ENCODE measurements at regions not wholly inside any gene's neighbourhood (a gene's known extent, or its start where the extent isn't known, plus 50 kb on each side); places are given as distances from the start of the nearest gene placed in this dataset.

DNA sequence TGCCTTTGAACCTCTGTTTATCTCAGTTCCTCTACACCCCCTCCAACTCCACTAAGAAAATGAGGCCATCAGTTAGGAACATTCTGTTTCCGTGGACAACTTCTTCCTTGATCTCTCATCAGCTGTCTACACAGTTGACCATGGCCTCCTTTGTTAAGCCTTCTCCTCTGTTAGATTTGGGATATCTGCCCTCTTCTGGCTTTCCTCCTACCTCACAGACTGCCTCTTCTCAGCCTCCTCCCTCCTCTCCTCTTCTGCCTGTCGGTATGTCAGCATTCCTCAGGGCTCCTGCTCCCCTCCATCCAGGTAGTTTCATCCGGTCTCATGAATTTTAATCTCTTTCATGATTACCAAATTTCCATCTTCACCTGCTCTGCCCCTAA, 454.9 kb downstream of the FOXO1 start:
- no peaks in the 10 kb centered on the region for H3K27me3 ChIP-seq (ENCODE audit: insufficient read depth, low read length)
- DNase-seq (ENCODE audit: low read depth) (no peak), FAIRE-seq (no peak)
- peaks cover 7% of the 10 kb centered on the region for H3K27me3 Mint-ChIP-seq (ENCODE audit: low read depth, unreplicated experiment)
- no peaks in the 10 kb centered on the region for H3K79me2 ChIP-seq (ENCODE audit: insufficient read depth, low read length)
- no peak overlapping the region for H2AFZ ChIP-seq (ENCODE audit: low read depth, low read length)
- H3K36me3 ChIP-seq (ENCODE audit: insufficient read depth, low read length) = no peaks in the 10 kb centered on the region
- no peak overlapping the region for H3K27ac ChIP-seq (ENCODE audit: low read depth, low read length)
- H4K20me1 ChIP-seq (ENCODE audit: insufficient read depth, low read length) = no peaks in the 10 kb centered on the region
- peaks cover 14% of the 10 kb centered on the region for H3K9me3 Mint-ChIP-seq (ENCODE audit: unreplicated experiment)
- H3K4me1 Mint-ChIP-seq (ENCODE audit: low read depth, unreplicated experiment) = peaks cover 3% of the 10 kb centered on the region
- peaks cover 4% of the 10 kb centered on the region for H3K36me3 Mint-ChIP-seq (ENCODE audit: low read depth, unreplicated experiment)
- no peak overlapping the region for H3K4me3 Mint-ChIP-seq (ENCODE audit: unreplicated experiment)
- H3K9me3 ChIP-seq (ENCODE audit: insufficient read depth, low read depth, low read length) = peaks cover 1% of the 10 kb centered on the region
- H3K4me3 ChIP-seq (ENCODE audit: insufficient read depth, low read depth, low read length) = no peak overlapping the region
- TF ChIP-seq, protein P1, sequence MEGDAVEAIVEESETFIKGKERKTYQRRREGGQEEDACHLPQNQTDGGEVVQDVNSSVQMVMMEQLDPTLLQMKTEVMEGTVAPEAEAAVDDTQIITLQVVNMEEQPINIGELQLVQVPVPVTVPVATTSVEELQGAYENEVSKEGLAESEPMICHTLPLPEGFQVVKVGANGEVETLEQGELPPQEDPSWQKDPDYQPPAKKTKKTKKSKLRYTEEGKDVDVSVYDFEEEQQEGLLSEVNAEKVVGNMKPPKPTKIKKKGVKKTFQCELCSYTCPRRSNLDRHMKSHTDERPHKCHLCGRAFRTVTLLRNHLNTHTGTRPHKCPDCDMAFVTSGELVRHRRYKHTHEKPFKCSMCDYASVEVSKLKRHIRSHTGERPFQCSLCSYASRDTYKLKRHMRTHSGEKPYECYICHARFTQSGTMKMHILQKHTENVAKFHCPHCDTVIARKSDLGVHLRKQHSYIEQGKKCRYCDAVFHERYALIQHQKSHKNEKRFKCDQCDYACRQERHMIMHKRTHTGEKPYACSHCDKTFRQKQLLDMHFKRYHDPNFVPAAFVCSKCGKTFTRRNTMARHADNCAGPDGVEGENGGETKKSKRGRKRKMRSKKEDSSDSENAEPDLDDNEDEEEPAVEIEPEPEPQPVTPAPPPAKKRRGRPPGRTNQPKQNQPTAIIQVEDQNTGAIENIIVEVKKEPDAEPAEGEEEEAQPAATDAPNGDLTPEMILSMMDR (IDR thresholded peaks at IDR 0.05; ENCODE audit: insufficient read depth, low read depth, low read length) = no peak
- no peak for TF ChIP-seq EZH2 (IDR thresholded peaks at IDR 0.05; ENCODE audit: insufficient read depth, low read length)
- H3K27ac Mint-ChIP-seq (ENCODE audit: unreplicated experiment) = no peak overlapping the region
- no peak overlapping the region for H3K9ac ChIP-seq (ENCODE audit: low read length)
- peaks cover 3% of the 10 kb centered on the region for H3K4me1 ChIP-seq (ENCODE audit: insufficient read depth, low read length)
- no peak overlapping the region for H3K4me2 ChIP-seq (ENCODE audit: low read length)

DNA sequence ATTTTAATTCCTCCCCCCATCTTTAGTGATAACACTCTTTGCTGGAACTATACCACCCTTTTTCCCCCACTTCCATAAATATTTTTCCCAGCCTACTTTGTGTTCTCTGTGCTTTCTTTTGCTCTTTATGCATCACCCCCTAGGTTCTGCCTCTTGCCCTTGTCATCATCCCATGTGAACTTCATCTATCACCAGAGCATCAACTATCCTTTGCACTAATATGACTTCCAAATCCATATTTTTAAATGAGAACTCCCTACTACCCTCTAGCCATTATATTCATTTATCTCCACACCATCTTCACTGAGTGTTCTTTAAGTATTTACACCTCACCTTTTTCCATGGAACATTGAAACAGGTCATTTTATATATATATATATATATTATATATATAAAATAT, 452.7 kb downstream of the FOXO1 start:
- Histone ChIP-seq H2AFZ (ENCODE audit: low read depth, low read length) (no peak overlapping the region), H3K27me3 (ENCODE audit: insufficient read depth, low read length) (no peaks in the 10 kb centered on the region), H3K79me2 (ENCODE audit: insufficient read depth, low read length) (no peaks in the 10 kb centered on the region), H3K36me3 (ENCODE audit: insufficient read depth, low read length) (no peaks in the 10 kb centered on the region), H3K4me1 (ENCODE audit: insufficient read depth, low read length) (no peaks in the 10 kb centered on the region), H3K4me3 (ENCODE audit: insufficient read depth, low read depth, low read length) (no peak overlapping the region), H3K9me3 (ENCODE audit: insufficient read depth, low read depth, low read length) (peaks cover 5% of the 10 kb centered on the region), H3K27ac (ENCODE audit: low read depth, low read length) (no peak overlapping the region), H3K9ac (ENCODE audit: low read length) (no peak overlapping the region), H4K20me1 (ENCODE audit: insufficient read depth, low read length) (no peaks in the 10 kb centered on the region), H3K4me2 (ENCODE audit: low read length) (no peak overlapping the region)
- no peak for DNase-seq (ENCODE audit: low read depth)
- H3K4me1 Mint-ChIP-seq (ENCODE audit: low read depth, unreplicated experiment) = no peaks in the 10 kb centered on the region
- TF ChIP-seq, protein P1 (IDR thresholded peaks at IDR 0.05; ENCODE audit: insufficient read depth, low read depth, low read length) = no peak
- no peak for TF ChIP-seq EZH2 (IDR thresholded peaks at IDR 0.05; ENCODE audit: insufficient read depth, low read length)
- peaks cover 11% of the 10 kb centered on the region for H3K27me3 Mint-ChIP-seq (ENCODE audit: low read depth, unreplicated experiment)
- H3K27ac Mint-ChIP-seq (ENCODE audit: unreplicated experiment) = no peak overlapping the region
- peaks cover 23% of the 10 kb centered on the region for H3K9me3 Mint-ChIP-seq (ENCODE audit: unreplicated experiment)
- FAIRE-seq = no peak
- peaks cover 6% of the 10 kb centered on the region for H3K36me3 Mint-ChIP-seq (ENCODE audit: low read depth, unreplicated experiment)
- no peak overlapping the region for H3K4me3 Mint-ChIP-seq (ENCODE audit: unreplicated experiment)

DNA sequence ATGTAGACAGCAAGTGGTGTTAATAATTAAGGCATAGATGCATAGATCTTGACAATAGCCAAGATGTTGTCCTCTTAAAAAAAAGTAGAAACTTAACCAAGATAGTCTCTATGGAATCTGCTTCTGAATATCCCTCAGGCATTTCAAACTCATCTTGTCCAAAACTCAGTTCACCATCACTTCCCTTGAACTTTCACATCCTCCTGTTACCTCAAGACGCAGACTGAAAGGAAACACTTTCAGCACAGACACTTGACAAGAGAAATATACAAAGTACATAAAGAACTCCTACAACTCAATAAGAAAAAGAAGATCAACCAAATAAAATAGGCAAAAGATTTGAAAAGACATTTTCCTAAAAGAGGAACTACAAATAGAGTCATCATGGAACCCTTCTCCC, 451.1 kb downstream of the FOXO1 start:
- Mint-ChIP-seq H3K4me1 (ENCODE audit: low read depth, unreplicated experiment) (peaks cover 4% of the 10 kb centered on the region), H3K27ac (ENCODE audit: unreplicated experiment) (no peak overlapping the region), H3K36me3 (ENCODE audit: low read depth, unreplicated experiment) (peaks cover 6% of the 10 kb centered on the region), H3K4me3 (ENCODE audit: unreplicated experiment) (no peak overlapping the region), H3K27me3 (ENCODE audit: low read depth, unreplicated experiment) (peaks cover 11% of the 10 kb centered on the region), H3K9me3 (ENCODE audit: unreplicated experiment) (peaks cover 23% of the 10 kb centered on the region)
- H3K4me3 ChIP-seq (ENCODE audit: insufficient read depth, low read depth, low read length) = no peak overlapping the region
- H3K27me3 ChIP-seq (ENCODE audit: insufficient read depth, low read length) = no peaks in the 10 kb centered on the region
- no peak overlapping the region for H3K4me2 ChIP-seq (ENCODE audit: low read length)
- no peaks in the 10 kb centered on the region for H3K4me1 ChIP-seq (ENCODE audit: insufficient read depth, low read length)
- DNase-seq (ENCODE audit: low read depth) = no peak
- H2AFZ ChIP-seq (ENCODE audit: low read depth, low read length) = no peak overlapping the region
- FAIRE-seq = no peak
- no peaks in the 10 kb centered on the region for H3K79me2 ChIP-seq (ENCODE audit: insufficient read depth, low read length)
- no peak overlapping the region for H3K27ac ChIP-seq (ENCODE audit: low read depth, low read length)
- no peak overlapping the region for H3K9ac ChIP-seq (ENCODE audit: low read length)
- H3K36me3 ChIP-seq (ENCODE audit: insufficient read depth, low read length) = no peaks in the 10 kb centered on the region
- H3K9me3 ChIP-seq (ENCODE audit: insufficient read depth, low read depth, low read length) = peaks cover 5% of the 10 kb centered on the region
- H4K20me1 ChIP-seq (ENCODE audit: insufficient read depth, low read length) = no peaks in the 10 kb centered on the region
- TF ChIP-seq, protein P1 (IDR thresholded peaks at IDR 0.05; ENCODE audit: insufficient read depth, low read depth, low read length) = no peak
- TF ChIP-seq EZH2 (IDR thresholded peaks at IDR 0.05; ENCODE audit: insufficient read depth, low read length) = no peak

All from astrocyte (in vitro differentiated cells and primary cell).